HCT116 (cell line): ENCODE measurements at regions not wholly inside any gene's neighbourhood (a gene's known extent, or its start where the extent isn't known, plus 50 kb on each side); places are given as distances from the start of the nearest gene placed in this dataset.

Experiments used
- ATAC-seq: fragments of 200-7000 bp; cut with Tn5 transposase; 2 replicates; pipeline ENCODE4 v1.9.1; 2020; ENCODE audit warnings: mild to moderate bottlenecking, moderate library complexity
- BruUV-seq: library from RNA; stranded (reverse); fragments of 400-500 nt; replicated peaks from 2 replicates; lab custom pipeline; 2021; lab: Mats Ljungman, UMichigan
- CTCF ChIA-PET: fragments of 300-600 bp; sonication (Branson Sonifier 250); formaldehyde crosslinking; loops from one replicate; lab custom pipeline; 2021; ENCODE audit warnings: antibody characterized with exemption; lab: Charles Lee
- POLR2A ChIA-PET: fragments of 300-600, 350-600 bp; sonication (Branson Sonifier 250); formaldehyde crosslinking; loops from one replicate; lab custom pipeline; 2021; ENCODE audit warnings: antibody characterized with exemption; lab: Charles Lee
- RAD21 ChIA-PET, 2 experiments: fragments of 300-600 bp; sonication (Branson Sonifier 250); formaldehyde crosslinking; loops; one replicate each; lab custom pipeline; 2023; ENCODE audit warnings: low total read pairs in 2 of 2; ENCODE audit not compliant: uncharacterized antibody in 2 of 2, unreplicated experiment in 2 of 2, low non-redundant PET in 1 of 2; lab: Charles Lee
- DNase-seq: peaks from one replicate; pipeline ENCODE4 v3.0.0-alpha.2; 2010; ENCODE audit warnings: low read depth, low spot score
- H2AFZ ChIP-seq: fragments of 200-600 bp; shearing (Covaris generic), sonication (generic); 2 replicates; pipeline ENCODE4 v1.6.1; 2017; ENCODE audit warnings: low read depth, mixed run types, mixed read lengths, antibody characterized with exemption, low read length; ENCODE audit not compliant: poor library complexity, severe bottlenecking
- H3K27ac ChIP-seq: 2 replicates; pipeline ENCODE4 v1.5.1; 2012; ENCODE audit warnings: low read depth, low read length
- H3K27me3 ChIP-seq: fragments of 200-600 bp; sonication (generic); 2 replicates; pipeline ENCODE4 v1.6.1; 2016; ENCODE audit warnings: mixed run types, low read length, mixed read lengths; ENCODE audit not compliant: insufficient read depth
- H3K36me3 ChIP-seq, 2 experiments: fragments of 200-500 bp in 1 of 2; fragments of 200-600 bp in 1 of 2; sonication (Bioruptor generic) in 1 of 2; sonication (generic) in 1 of 2; 2 replicates each; pipeline versions ENCODE4 v1.5.1 to v1.6.1; 2014 to 2016; ENCODE audit warnings: low read length in 2 of 2, inconsistent platforms in 1 of 2, mixed read lengths in 1 of 2, mixed run types in 1 of 2; ENCODE audit not compliant: insufficient read depth in 2 of 2, control insufficient read depth in 1 of 2
- H3K4me1 ChIP-seq, 2 experiments: fragments of 200-600 bp in 1 of 2; sonication (generic) in 1 of 2; 2 replicates each; pipeline versions ENCODE4 v1.5.1 to v1.6.1; 2012 to 2017; ENCODE audit warnings: low read length in 2 of 2, inconsistent platforms in 1 of 2, mild to moderate bottlenecking in 1 of 2, mixed read lengths in 1 of 2, mixed run types in 1 of 2, moderate library complexity in 1 of 2; ENCODE audit not compliant: insufficient read depth in 2 of 2, control insufficient read depth in 1 of 2
- H3K4me2 ChIP-seq: fragments of 200-600 bp; sonication (generic); 2 replicates; pipeline ENCODE4 v1.6.1; 2017; ENCODE audit warnings: mixed run types, low read length, mixed read lengths
- H3K4me3 ChIP-seq, 2 experiments: fragments of 200-600 bp in 1 of 2; sonication (generic) in 1 of 2; replicated peaks in 1 of 2; 2 replicates each; pipeline ENCODE4 v1.5.1; 2011 to 2016; ENCODE audit warnings: low read length in 2 of 2, control low read depth in 1 of 2, low read depth in 1 of 2, mild to moderate bottlenecking in 1 of 2, mixed read lengths in 1 of 2, mixed run types in 1 of 2
- H3K79me2 ChIP-seq: fragments of 200-600 bp; sonication (generic); 2 replicates; pipeline ENCODE4 v1.6.1; 2017; ENCODE audit warnings: mild to moderate bottlenecking, mixed run types, low read length, moderate library complexity, mixed read lengths; ENCODE audit not compliant: insufficient read depth
- H3K9ac ChIP-seq: fragments of 200-600 bp; sonication (generic); 2 replicates; pipeline ENCODE4 v1.6.1; 2016; ENCODE audit warnings: low read length, mixed read lengths
- H3K9me2 ChIP-seq: fragments of 200-600 bp; sonication (generic), shearing (Covaris generic); 2 replicates; pipeline ENCODE4 v1.6.1; 2017; ENCODE audit warnings: mixed run types, mild to moderate bottlenecking, moderate library complexity; ENCODE audit not compliant: insufficient read depth
- H3K9me3 ChIP-seq, 2 experiments: fragments of 200-500 bp in 1 of 2; fragments of 200-600 bp in 1 of 2; sonication (Bioruptor generic) in 1 of 2; sonication (generic) in 1 of 2; 2 replicates each; pipeline ENCODE4 v1.6.1; 2014 to 2017; ENCODE audit warnings: low read length in 2 of 2, mixed read lengths in 2 of 2, inconsistent platforms in 1 of 2, low read depth in 1 of 2, mild to moderate bottlenecking in 1 of 2, mixed run types in 1 of 2, moderate library complexity in 1 of 2; ENCODE audit not compliant: control insufficient read depth in 1 of 2, insufficient read depth in 1 of 2
- H4K20me1 ChIP-seq: fragments of 200-600 bp; sonication (generic), shearing (Covaris generic); 2 replicates; pipeline ENCODE4 v1.6.1; 2017; ENCODE audit warnings: mixed run types, mild to moderate bottlenecking, moderate library complexity; ENCODE audit not compliant: insufficient read depth
- ATF3 ChIP-seq: IDR thresholded peaks from 2 replicates; pipeline ENCODE4 v1.6.1; 2012
- CBX3 ChIP-seq: IDR thresholded peaks from 2 replicates; pipeline ENCODE4 v1.6.1; 2012; ENCODE audit warnings: low read depth
- EGR1 ChIP-seq: IDR thresholded peaks from 2 replicates; pipeline ENCODE4 v1.6.1; 2012; ENCODE audit warnings: low read depth
- ELF1 ChIP-seq: IDR thresholded peaks from 2 replicates; pipeline ENCODE4 v1.6.1; 2012; ENCODE audit warnings: low read depth, borderline replicate concordance
- EZH2 ChIP-seq: fragments of 200-600 bp; sonication (generic); IDR thresholded peaks from 2 replicates; pipeline ENCODE4 v1.6.1; 2017; ENCODE audit warnings: antibody characterized with exemption, mixed run types
- POLR2A ChIP-seq: IDR thresholded peaks from 2 replicates; pipeline ENCODE4 v1.7.0; 2011; ENCODE audit warnings: borderline replicate concordance; ENCODE audit not compliant: insufficient read depth, insufficient read length; ENCODE audit errors: extremely low read depth
- RAD21 ChIP-seq: IDR thresholded peaks from 2 replicates; pipeline ENCODE4 v1.6.1; 2012; ENCODE audit warnings: low read depth, mild to moderate bottlenecking
- SIN3A ChIP-seq: IDR thresholded peaks from 2 replicates; pipeline ENCODE4 v1.6.1; 2012; ENCODE audit warnings: low read depth
- SP1 ChIP-seq: IDR thresholded peaks from 2 replicates; pipeline ENCODE4 v1.6.1; 2012; ENCODE audit warnings: low read depth
- SRF ChIP-seq: IDR thresholded peaks from 2 replicates; pipeline ENCODE4 v1.6.1; 2012; ENCODE audit warnings: low read depth
- YY1 ChIP-seq: IDR thresholded peaks from 2 replicates; pipeline ENCODE4 v1.6.1; 2011; ENCODE audit warnings: low read length, low read depth, moderate library complexity, mild to moderate bottlenecking; ENCODE audit not compliant: insufficient replicate concordance; ENCODE audit errors: extremely low read depth
- ZFX ChIP-seq: fragments of 450-650 bp; IDR thresholded peaks from 2 replicates; pipeline ENCODE4 v1.6.1; 2017
- ZNF274 ChIP-seq: fragments of 200-500 bp; sonication (Bioruptor generic); IDR thresholded peaks from 2 replicates; pipeline ENCODE4 v1.6.1; 2014; ENCODE audit warnings: mild to moderate bottlenecking, low read depth, low read length, inconsistent platforms
- intact Hi-C: fragments of 100-400 bp; cut with micrococcal nuclease; formaldehyde crosslinking; loops from 2 replicates; pipeline ENCODE4 v1.10.0; 2022
- TF ChIP-seq, protein P1 (sequence below), 3 experiments: fragments of 200-600 bp in 1 of 3; sonication (generic) in 1 of 3; IDR thresholded peaks in 2 of 3; conservative IDR thresholded peaks in 1 of 3; 2 replicates each; pipeline ENCODE4 v1.5.1; 2012 to 2017; ENCODE audit warnings: low read depth in 2 of 3, low read length in 2 of 3, antibody characterized with exemption in 1 of 3, borderline replicate concordance in 1 of 3, control low read depth in 1 of 3, mild to moderate bottlenecking in 1 of 3, mixed read lengths in 1 of 3, mixed run types in 1 of 3, moderate library complexity in 1 of 3; ENCODE audit not compliant: insufficient read depth in 1 of 3
- TF ChIP-seq, protein P2 (sequence below): IDR thresholded peaks from 2 replicates; pipeline ENCODE4 v1.6.1; 2011; ENCODE audit warnings: mild to moderate bottlenecking, low read length, moderate library complexity; ENCODE audit not compliant: insufficient replicate concordance; ENCODE audit errors: extremely low read depth
- TF ChIP-seq, protein P3 (sequence below): IDR thresholded peaks from 2 replicates; pipeline ENCODE4 v1.6.1; 2012

- no peak overlapping the region for H3K4me2 ChIP-seq
- H3K36me3 ChIP-seq: no peaks in the 10 kb centered on the region
- no peak overlapping the region for H3K27ac ChIP-seq
- no peaks in the 10 kb centered on the region for H3K79me2 ChIP-seq
- DNase-seq: no peak
- no peaks in the 10 kb centered on the region for H3K4me1 ChIP-seq
- H3K27me3 ChIP-seq: peaks cover 6% of the 10 kb centered on the region; the same call in 1 of the 2 replicates
- ChIA-PET CTCF (interaction anchor here (0.8 to 1.3 kb wide), 4 partner anchors 251 to 447 kb away, joined by 3 to 6 read pairs (median 4); no protein-coding TSS in a partner anchor), POLR2A (no interaction called here), RAD21 (interaction anchor here in 1 of 2 experiments (0.6 kb wide), 1 partner anchor 253 kb away, joined by 3 read pairs; no protein-coding TSS in a partner anchor)
- no peaks in the 10 kb centered on the region for H4K20me1 ChIP-seq
- H3K4me3 ChIP-seq: no peak overlapping the region
- no peak overlapping the region for H3K9ac ChIP-seq
- no peak overlapping the region for H2AFZ ChIP-seq
- no peaks in the 10 kb centered on the region for H3K9me3 ChIP-seq
- no TSS peak for BruUV-seq
- peak; percentile 53; the same call in 1 of the 2 replicates for ATAC-seq
- intact Hi-C loops: no loop called here
- no peaks in the 10 kb centered on the region for H3K9me2 ChIP-seq
- TF ChIP-seq RAD21 (peak; percentile 49), SRF (no peak)
- TF ChIP-seq, protein P1, sequence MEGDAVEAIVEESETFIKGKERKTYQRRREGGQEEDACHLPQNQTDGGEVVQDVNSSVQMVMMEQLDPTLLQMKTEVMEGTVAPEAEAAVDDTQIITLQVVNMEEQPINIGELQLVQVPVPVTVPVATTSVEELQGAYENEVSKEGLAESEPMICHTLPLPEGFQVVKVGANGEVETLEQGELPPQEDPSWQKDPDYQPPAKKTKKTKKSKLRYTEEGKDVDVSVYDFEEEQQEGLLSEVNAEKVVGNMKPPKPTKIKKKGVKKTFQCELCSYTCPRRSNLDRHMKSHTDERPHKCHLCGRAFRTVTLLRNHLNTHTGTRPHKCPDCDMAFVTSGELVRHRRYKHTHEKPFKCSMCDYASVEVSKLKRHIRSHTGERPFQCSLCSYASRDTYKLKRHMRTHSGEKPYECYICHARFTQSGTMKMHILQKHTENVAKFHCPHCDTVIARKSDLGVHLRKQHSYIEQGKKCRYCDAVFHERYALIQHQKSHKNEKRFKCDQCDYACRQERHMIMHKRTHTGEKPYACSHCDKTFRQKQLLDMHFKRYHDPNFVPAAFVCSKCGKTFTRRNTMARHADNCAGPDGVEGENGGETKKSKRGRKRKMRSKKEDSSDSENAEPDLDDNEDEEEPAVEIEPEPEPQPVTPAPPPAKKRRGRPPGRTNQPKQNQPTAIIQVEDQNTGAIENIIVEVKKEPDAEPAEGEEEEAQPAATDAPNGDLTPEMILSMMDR (IDR thresholded peaks at IDR 0.05 in 2 of 3, conservative IDR thresholded peaks at IDR 0.05 in 1 of 3; ENCODE audit: borderline replicate concordance in 1 of 3, insufficient read depth in 1 of 3, low read depth in 2 of 3, low read length in 2 of 3): 0 out of 6 replicates have a peak, but pooled peaks of 1 of the 3 experiments have one; percentile 16
Measured at GRCh38 chr3:13200946-13201345, 127.7 kb upstream of the IQSEC1 start.

DNA sequence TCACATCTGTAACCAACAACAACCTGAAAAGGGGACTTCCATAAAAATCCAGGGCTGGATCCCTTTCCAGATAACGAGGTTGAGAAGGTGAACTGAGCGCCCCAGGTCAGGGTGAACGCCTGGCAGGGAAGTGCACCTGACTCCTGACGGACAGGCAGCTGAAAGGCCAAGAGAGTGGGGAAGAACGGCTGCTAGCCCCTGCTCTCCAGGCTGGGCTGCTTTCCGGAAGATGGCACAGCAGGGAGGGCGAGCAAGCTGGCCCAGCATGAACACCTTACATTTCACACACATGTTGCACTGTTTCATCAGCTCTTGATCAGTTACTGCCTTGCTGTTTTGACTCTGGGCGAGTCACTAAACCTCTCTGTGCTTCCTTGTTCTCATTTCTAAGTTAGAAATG, 127.2 kb upstream of the IQSEC1 start:
- ChIA-PET RAD21 (no interaction called here), POLR2A (no interaction called here), CTCF (interaction anchor here (1.0 to 1.3 kb wide), 3 partner anchors 252 to 448 kb away, joined by 3 to 6 read pairs (median 5); no protein-coding TSS in a partner anchor)
- H3K27ac ChIP-seq: no peak overlapping the region
- no peak overlapping the region for H3K9ac ChIP-seq
- H3K4me3 ChIP-seq: no peak overlapping the region
- H3K79me2 ChIP-seq: no peaks in the 10 kb centered on the region
- intact Hi-C loops: no loop called here
- H3K9me3 ChIP-seq: no peaks in the 10 kb centered on the region
- H4K20me1 ChIP-seq: no peaks in the 10 kb centered on the region
- no peak overlapping the region for H3K4me2 ChIP-seq
- DNase-seq (no peak), ATAC-seq (no peak)
- H3K4me1 ChIP-seq: no peaks in the 10 kb centered on the region
- H3K36me3 ChIP-seq: no peaks in the 10 kb centered on the region
- BruUV-seq: no TSS peak
- peaks cover 1% of the 10 kb centered on the region; the same call in 1 of the 2 replicates for H3K27me3 ChIP-seq
- no peaks in the 10 kb centered on the region for H3K9me2 ChIP-seq
- H2AFZ ChIP-seq: no peak overlapping the region
- TF ChIP-seq, protein P2, sequence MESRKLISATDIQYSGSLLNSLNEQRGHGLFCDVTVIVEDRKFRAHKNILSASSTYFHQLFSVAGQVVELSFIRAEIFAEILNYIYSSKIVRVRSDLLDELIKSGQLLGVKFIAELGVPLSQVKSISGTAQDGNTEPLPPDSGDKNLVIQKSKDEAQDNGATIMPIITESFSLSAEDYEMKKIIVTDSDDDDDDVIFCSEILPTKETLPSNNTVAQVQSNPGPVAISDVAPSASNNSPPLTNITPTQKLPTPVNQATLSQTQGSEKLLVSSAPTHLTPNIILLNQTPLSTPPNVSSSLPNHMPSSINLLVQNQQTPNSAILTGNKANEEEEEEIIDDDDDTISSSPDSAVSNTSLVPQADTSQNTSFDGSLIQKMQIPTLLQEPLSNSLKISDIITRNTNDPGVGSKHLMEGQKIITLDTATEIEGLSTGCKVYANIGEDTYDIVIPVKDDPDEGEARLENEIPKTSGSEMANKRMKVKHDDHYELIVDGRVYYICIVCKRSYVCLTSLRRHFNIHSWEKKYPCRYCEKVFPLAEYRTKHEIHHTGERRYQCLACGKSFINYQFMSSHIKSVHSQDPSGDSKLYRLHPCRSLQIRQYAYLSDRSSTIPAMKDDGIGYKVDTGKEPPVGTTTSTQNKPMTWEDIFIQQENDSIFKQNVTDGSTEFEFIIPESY: no peak
- no peak for TF ChIP-seq SIN3A
- no peak for TF ChIP-seq ZFX
- no peak for TF ChIP-seq POLR2A
- no peak for TF ChIP-seq EGR1
- TF ChIP-seq ZNF274: no peak
- no peak for TF ChIP-seq EZH2
- TF ChIP-seq, protein P3, sequence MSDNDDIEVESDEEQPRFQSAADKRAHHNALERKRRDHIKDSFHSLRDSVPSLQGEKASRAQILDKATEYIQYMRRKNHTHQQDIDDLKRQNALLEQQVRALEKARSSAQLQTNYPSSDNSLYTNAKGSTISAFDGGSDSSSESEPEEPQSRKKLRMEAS: no peak
- TF ChIP-seq ATF3: no peak
- TF ChIP-seq CBX3: no peak
- no peak for TF ChIP-seq RAD21
- TF ChIP-seq YY1: no peak
- no peak for TF ChIP-seq SRF
- no peak for TF ChIP-seq SP1
- no peak for TF ChIP-seq ELF1
